Subcutaneous abdominal adipose tissue (tissue), 5 donors: ENCODE measurements at regions not wholly inside any gene's neighbourhood (a gene's known extent, or its start where the extent isn't known, plus 50 kb on each side); places are given as distances from the start of the nearest gene placed in this dataset.

Experiments
- H3K27ac ChIP-seq: one replicate; pipeline ENCODE4 v1.7.0; 2013; ENCODE audit warnings: low read depth, mild to moderate bottlenecking, inconsistent platforms, low read length, moderate library complexity
- H3K27me3 ChIP-seq, 5 donors: one replicate each; pipeline ENCODE4 v1.7.0; 2013; ENCODE audit warnings: low read length in 5 of 5, inconsistent platforms in 1 of 5; ENCODE audit not compliant: control insufficient read depth in 5 of 5, insufficient read depth in 4 of 5
- H3K36me3 ChIP-seq, 5 donors: one replicate each; pipeline ENCODE4 v1.7.0; 2013; ENCODE audit warnings: low read length in 5 of 5; ENCODE audit not compliant: control insufficient read depth in 5 of 5, insufficient read depth in 5 of 5
- H3K4me1 ChIP-seq, 5 donors: one replicate each; pipeline ENCODE4 v1.7.0; 2013; ENCODE audit warnings: low read length in 5 of 5, mild to moderate bottlenecking in 3 of 5, moderate library complexity in 1 of 5; ENCODE audit not compliant: control insufficient read depth in 5 of 5, insufficient read depth in 5 of 5
- H3K4me3 ChIP-seq, 5 donors: one replicate each; pipeline ENCODE4 v1.7.0; 2013; ENCODE audit warnings: low read length in 5 of 5, low read depth in 1 of 5
- H3K9ac ChIP-seq, 5 donors: one replicate each; pipeline ENCODE4 v1.7.0; 2013; ENCODE audit warnings: low read length in 5 of 5, mild to moderate bottlenecking in 4 of 5, moderate library complexity in 3 of 5
- H3K9me3 ChIP-seq, 5 donors: one replicate each; pipeline ENCODE4 v1.7.0; 2013; ENCODE audit warnings: low read length in 5 of 5; ENCODE audit not compliant: control insufficient read depth in 5 of 5
- donor health status: healthy.
- donor health status: healthy.
- donor health status: healthy.
- donor health status: healthy.
- donor health status: healthy.

DNA sequence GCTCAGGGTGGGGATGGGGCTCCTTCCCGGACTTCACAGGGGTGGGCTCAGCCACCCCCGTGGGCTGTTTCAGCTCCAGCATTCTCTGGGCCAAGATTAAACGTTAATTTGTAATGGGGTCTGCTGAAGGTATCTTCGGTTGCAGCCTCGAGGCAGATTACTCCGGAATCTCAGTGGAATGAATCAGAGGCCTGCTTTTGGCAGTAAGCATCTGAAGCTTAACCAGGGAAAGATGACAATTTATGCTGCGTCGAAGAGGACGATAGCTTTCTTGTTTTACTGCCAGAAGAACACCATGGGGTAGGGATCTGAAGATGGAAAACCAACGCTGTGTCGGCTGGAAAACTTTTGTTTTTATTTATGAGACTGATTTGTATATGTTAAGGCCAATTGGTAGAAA lies 129.2 kb upstream of the MSX1 start:
- H3K4me3 ChIP-seq = no peak overlapping the region

DNA sequence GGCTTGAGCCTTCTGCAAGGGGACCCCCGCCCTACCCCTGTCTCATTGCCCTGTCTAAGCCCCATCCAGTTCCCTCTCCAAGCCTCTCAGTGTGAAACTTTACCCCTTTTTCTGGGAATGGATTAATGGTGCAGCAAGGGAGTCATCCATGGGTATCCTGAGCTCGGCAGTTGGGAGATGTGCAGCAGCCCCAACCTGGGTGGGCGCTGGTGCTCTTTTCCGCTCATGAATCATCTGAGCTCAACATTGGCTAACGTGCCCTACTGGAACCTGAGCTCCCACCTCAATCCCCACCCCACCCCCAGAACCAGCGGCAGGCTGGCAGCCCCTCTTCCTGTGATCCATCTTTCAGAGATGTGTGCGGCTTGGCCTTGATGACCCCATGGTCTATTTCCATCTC lies 130.3 kb upstream of the MSX1 start:
- Histone ChIP-seq H3K9me3 (peaks cover 12 to 27% (median 21%) of the 10 kb centered on the region in 5 donors), H3K27me3 (peaks cover 0 to 3% (median 2%) of the 10 kb centered on the region in 5 donors), H3K9ac (no peak overlapping the region), H3K4me3 (no peak overlapping the region), H3K4me1 (no peaks in the 10 kb centered on the region), H3K27ac (no peak overlapping the region), H3K36me3 (no peaks in the 10 kb centered on the region)

More for the DNA sequence above, 129.2 kb upstream of the MSX1 start:
- Histone ChIP-seq H3K36me3 (no peaks in the 10 kb centered on the region), H3K9me3 (peaks cover 12 to 21% (median 18%) of the 10 kb centered on the region in 5 donors), H3K27ac (no peak overlapping the region), H3K9ac (no peak overlapping the region), H3K27me3 (peaks cover 0 to 7% (median 2%) of the 10 kb centered on the region in 5 donors), H3K4me1 (peaks cover 0 to 4% (median 0%) of the 10 kb centered on the region in 5 donors)

- peaks cover 0 to 2% (median 0%) of the 10 kb centered on the region in 5 donors for H3K27me3 ChIP-seq
- H3K4me3 ChIP-seq = no peak overlapping the region
- H3K36me3 ChIP-seq = no peaks in the 10 kb centered on the region
- no peak overlapping the region for H3K27ac ChIP-seq
- H3K4me1 ChIP-seq = no peaks in the 10 kb centered on the region
- H3K9me3 ChIP-seq = peaks cover 12 to 31% (median 27%) of the 10 kb centered on the region in 5 donors
- H3K9ac ChIP-seq = no peak overlapping the region
These were observed 131.9 kb upstream of the MSX1 start for GRCh38 chr4:4727536-4727935.

DNA sequence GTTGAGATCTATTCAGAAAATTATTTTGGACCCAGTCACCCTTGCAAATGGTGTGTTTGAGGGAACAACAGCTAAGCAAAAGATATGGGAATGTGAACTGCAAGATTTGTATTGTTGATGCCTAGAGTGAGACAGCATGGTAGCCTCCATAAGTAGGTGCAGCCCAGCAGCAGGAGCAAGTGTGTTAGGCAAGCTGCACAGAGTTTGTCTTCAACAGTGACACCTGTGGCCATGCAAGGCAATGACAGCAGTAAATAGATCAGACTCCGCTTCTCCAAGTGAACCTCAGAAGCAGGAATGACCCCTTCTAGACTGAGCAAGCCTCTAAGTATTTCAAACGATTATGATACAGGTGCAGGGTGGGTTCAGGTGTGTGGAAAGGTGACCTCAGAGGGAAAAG lies 133.4 kb upstream of the MSX1 start:
- Histone ChIP-seq H3K4me1 (no peaks in the 10 kb centered on the region), H3K4me3 (peak overlapping the region in 2 of 5 donors; percentile 17 to 20), H3K36me3 (no peaks in the 10 kb centered on the region), H3K9ac (no peak overlapping the region), H3K9me3 (peaks cover 12 to 31% (median 27%) of the 10 kb centered on the region in 5 donors), H3K27me3 (peaks cover 0 to 2% (median 0%) of the 10 kb centered on the region in 5 donors), H3K27ac (no peak overlapping the region)

DNA sequence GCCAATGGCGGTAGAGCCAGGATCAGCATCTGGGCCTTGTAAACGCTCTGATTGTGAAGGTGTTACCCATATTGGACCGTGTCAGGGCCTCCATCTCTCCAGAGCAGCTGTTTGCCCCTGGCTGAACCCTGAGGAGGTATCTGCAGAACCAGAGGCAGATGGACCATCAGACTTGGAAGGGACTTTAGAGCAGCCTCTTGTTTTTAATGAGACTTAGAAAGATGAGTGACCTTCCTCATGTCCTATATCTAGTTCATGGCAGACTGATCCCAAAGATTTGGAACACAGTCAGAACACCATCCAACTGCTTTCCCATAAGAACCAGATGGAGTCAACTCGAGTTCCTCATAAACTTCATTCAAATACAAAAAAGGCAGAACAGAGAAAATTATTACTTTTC lies 135.1 kb upstream of the MSX1 start:
- Histone ChIP-seq H3K9ac (no peak overlapping the region), H3K4me1 (no peaks in the 10 kb centered on the region), H3K36me3 (no peaks in the 10 kb centered on the region), H3K27me3 (peaks cover 0 to 2% (median 0%) of the 10 kb centered on the region in 5 donors), H3K9me3 (peaks cover 12 to 31% (median 27%) of the 10 kb centered on the region in 5 donors), H3K27ac (no peak overlapping the region), H3K4me3 (no peak overlapping the region)

- H3K27ac ChIP-seq = no peak overlapping the region
These were observed 137.8 kb upstream of the MSX1 start for GRCh38 chr4:4721636-4722035.

DNA sequence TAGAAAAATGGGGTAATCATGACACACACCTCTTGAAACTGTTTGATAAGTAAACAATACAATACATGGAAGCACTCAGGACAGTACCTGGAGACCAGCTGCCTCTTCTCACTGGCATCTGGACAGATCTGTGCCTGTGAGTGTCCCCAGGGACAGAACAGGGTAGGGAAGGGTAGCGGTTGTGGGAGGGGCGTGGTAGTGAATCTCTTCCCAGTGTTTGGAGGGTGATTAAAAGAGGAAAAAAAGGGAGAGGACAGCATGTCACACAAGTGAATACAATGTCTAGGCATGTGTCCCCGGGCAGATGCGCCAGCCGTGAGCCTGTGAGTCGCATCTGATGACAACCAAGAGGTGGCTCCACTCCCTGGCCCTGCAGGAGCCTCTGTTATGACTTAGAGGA lies 138.8 kb upstream of the MSX1 start:
- no peak overlapping the region for H3K9ac ChIP-seq
- no peak overlapping the region for H3K4me3 ChIP-seq
- H3K36me3 ChIP-seq = no peaks in the 10 kb centered on the region
- H3K9me3 ChIP-seq = peaks cover 2 to 14% (median 13%) of the 10 kb centered on the region in 5 donors
- no peak overlapping the region for H3K27ac ChIP-seq
- H3K4me1 ChIP-seq = no peaks in the 10 kb centered on the region
- no peaks in the 10 kb centered on the region for H3K27me3 ChIP-seq

More at GRCh38 chr4:4721636-4722035, 137.8 kb upstream of the MSX1 start:
- Histone ChIP-seq H3K9me3 (peaks cover 12 to 24% (median 22%) of the 10 kb centered on the region in 5 donors), H3K9ac (no peak overlapping the region), H3K4me3 (no peak overlapping the region), H3K4me1 (no peaks in the 10 kb centered on the region), H3K36me3 (no peaks in the 10 kb centered on the region), H3K27me3 (no peaks in the 10 kb centered on the region)

GRCh38 chr4:4719436-4719835 lies 140.0 kb upstream of the MSX1 start:
- H3K36me3 ChIP-seq = no peaks in the 10 kb centered on the region
- H3K4me1 ChIP-seq = no peaks in the 10 kb centered on the region
- H3K27me3 ChIP-seq = no peaks in the 10 kb centered on the region
- no peak overlapping the region for H3K27ac ChIP-seq
- H3K4me3 ChIP-seq = no peak overlapping the region
- peaks cover 0 to 7% (median 6%) of the 10 kb centered on the region in 5 donors for H3K9me3 ChIP-seq
- H3K9ac ChIP-seq = no peak overlapping the region

GRCh38 chr4:4717692-4718091 lies 141.8 kb upstream of the MSX1 start:
- no peaks in the 10 kb centered on the region for H3K27me3 ChIP-seq
- no peak overlapping the region for H3K9ac ChIP-seq
- H3K4me1 ChIP-seq = no peaks in the 10 kb centered on the region
- H3K9me3 ChIP-seq = no peaks in the 10 kb centered on the region
- H3K36me3 ChIP-seq = no peaks in the 10 kb centered on the region
- no peak overlapping the region for H3K4me3 ChIP-seq
- H3K27ac ChIP-seq = no peak overlapping the region

- H3K4me3 ChIP-seq = no peak overlapping the region
- no peak overlapping the region for H3K27ac ChIP-seq
- no peaks in the 10 kb centered on the region for H3K4me1 ChIP-seq
- H3K36me3 ChIP-seq = no peaks in the 10 kb centered on the region
- peaks cover 0 to 4% (median 0%) of the 10 kb centered on the region in 5 donors for H3K9me3 ChIP-seq
- H3K27me3 ChIP-seq = no peaks in the 10 kb centered on the region
- no peak overlapping the region for H3K9ac ChIP-seq
These were observed 145.1 kb upstream of the MSX1 start for GRCh38 chr4:4714331-4714730.
